ENCODE measurements at regions not wholly inside any gene's neighbourhood (a gene's known extent, or its start where the extent isn't known, plus 50 kb on each side); places are given as distances from the start of the nearest gene placed in this dataset.

GRCh38 chr10:3931224-3931623, 146.2 kb upstream of the KLF6 start:
- TF ChIP-seq CTCF (IDR thresholded peaks at IDR 0.05; ENCODE audit: unreplicated experiment) = no peak
- no peaks in the 10 kb centered on the region for H3K36me3 Mint-ChIP-seq (ENCODE audit: low read depth, unreplicated experiment)
- no peaks in the 10 kb centered on the region for H3K9me3 Mint-ChIP-seq (ENCODE audit: unreplicated experiment)
- peaks cover 7% of the 10 kb centered on the region for H3K27me3 Mint-ChIP-seq (ENCODE audit: unreplicated experiment)
- no peak overlapping the region for H3K27ac Mint-ChIP-seq (ENCODE audit: unreplicated experiment)
- H3K4me3 Mint-ChIP-seq (ENCODE audit: unreplicated experiment) = no peak overlapping the region
- DNase-seq (ENCODE audit: low spot score) = no peak
- peaks cover 26% of the 10 kb centered on the region for H3K4me1 Mint-ChIP-seq (ENCODE audit: unreplicated experiment)

DNA sequence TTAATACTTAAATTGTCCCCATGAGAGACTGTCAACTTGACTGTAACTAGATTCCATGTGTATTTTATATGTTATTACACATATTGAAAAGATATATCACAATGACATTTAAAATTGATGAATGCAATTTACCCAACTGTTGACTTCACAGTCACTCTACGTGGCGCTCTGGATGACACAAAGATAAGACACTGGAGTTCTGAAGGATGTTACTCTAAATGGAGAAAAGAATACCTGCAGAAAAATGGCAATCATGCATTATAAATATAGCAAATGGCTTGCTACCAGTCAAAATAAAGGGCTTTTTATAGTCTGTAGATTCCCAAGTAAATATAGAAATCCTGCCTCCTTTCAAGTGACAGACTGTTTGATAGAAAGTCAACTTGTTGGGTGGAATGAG, 143.6 kb upstream of the KLF6 start:
- H3K27ac Mint-ChIP-seq (ENCODE audit: unreplicated experiment) = no peak overlapping the region
- no peak overlapping the region for H3K4me3 Mint-ChIP-seq (ENCODE audit: unreplicated experiment)
- H3K4me1 Mint-ChIP-seq (ENCODE audit: unreplicated experiment) = peaks cover 40% of the 10 kb centered on the region
- no peaks in the 10 kb centered on the region for H3K36me3 Mint-ChIP-seq (ENCODE audit: low read depth, unreplicated experiment)
- H3K27me3 Mint-ChIP-seq (ENCODE audit: unreplicated experiment) = peaks cover 7% of the 10 kb centered on the region
- no peak for TF ChIP-seq CTCF (IDR thresholded peaks at IDR 0.05; ENCODE audit: unreplicated experiment)
- DNase-seq (ENCODE audit: low spot score) = no peak
- no peaks in the 10 kb centered on the region for H3K9me3 Mint-ChIP-seq (ENCODE audit: unreplicated experiment)

GRCh38 chr10:3928078-3928477, 143.1 kb upstream of the KLF6 start:
- H3K9me3 Mint-ChIP-seq (ENCODE audit: unreplicated experiment) = no peaks in the 10 kb centered on the region
- H3K27ac Mint-ChIP-seq (ENCODE audit: unreplicated experiment) = no peak overlapping the region
- H3K36me3 Mint-ChIP-seq (ENCODE audit: low read depth, unreplicated experiment) = no peaks in the 10 kb centered on the region
- no peak for TF ChIP-seq CTCF (IDR thresholded peaks at IDR 0.05; ENCODE audit: unreplicated experiment)
- peaks cover 7% of the 10 kb centered on the region for H3K27me3 Mint-ChIP-seq (ENCODE audit: unreplicated experiment)
- H3K4me3 Mint-ChIP-seq (ENCODE audit: unreplicated experiment) = no peak overlapping the region
- peaks cover 40% of the 10 kb centered on the region for H3K4me1 Mint-ChIP-seq (ENCODE audit: unreplicated experiment)
- DNase-seq (ENCODE audit: low spot score) = no peak

DNA sequence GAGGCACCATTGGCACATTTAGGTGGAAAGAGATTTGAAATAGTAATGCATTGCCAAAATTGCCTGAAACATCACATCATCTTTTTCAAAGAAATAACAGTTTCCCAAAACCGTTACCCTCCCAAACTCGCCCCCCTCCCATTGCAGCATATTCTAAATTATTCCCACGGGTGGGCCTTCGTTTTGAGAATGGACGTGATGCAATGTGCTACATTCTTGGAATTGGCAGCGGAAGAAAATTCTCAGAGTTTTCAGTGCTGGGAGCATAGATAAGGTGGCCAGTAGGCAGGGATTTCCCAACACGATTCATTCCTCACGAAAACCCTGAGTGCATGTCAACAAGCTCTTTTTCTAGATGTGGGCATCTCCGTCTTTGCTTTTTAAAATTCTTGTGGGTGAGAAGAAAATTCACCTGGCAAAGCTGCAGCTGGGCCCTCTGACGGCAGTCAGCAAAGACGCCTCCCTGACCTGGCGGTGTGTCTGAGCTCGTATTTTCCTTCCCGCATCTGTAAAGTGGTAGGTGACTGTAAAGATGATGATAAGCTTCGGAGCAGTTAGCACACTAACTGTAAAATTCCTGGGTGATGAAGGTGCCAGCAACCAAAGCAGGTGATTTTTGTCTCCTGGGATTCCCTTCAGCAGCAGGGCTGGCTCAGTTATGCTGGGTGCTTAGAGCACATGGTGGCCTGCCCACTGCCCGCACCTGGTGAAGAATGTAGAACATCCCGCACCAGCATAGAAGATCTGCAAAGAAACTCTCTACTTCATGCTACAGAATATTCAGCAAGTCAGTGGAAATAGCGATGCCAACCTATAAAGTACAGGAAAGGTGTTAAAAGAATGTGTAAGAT, 141.9 kb upstream of the KLF6 start:
- Mint-ChIP-seq H3K27me3 (ENCODE audit: unreplicated experiment) (peaks cover 7% of the 10 kb centered on the region), H3K27ac (ENCODE audit: unreplicated experiment) (no peak overlapping the region), H3K9me3 (ENCODE audit: unreplicated experiment) (no peaks in the 10 kb centered on the region), H3K4me1 (ENCODE audit: unreplicated experiment) (peaks cover 38% of the 10 kb centered on the region), H3K4me3 (ENCODE audit: unreplicated experiment) (no peak overlapping the region), H3K36me3 (ENCODE audit: low read depth, unreplicated experiment) (no peaks in the 10 kb centered on the region)
- DNase-seq (ENCODE audit: low spot score) = no peak
- no peak for TF ChIP-seq CTCF (IDR thresholded peaks at IDR 0.05; ENCODE audit: unreplicated experiment)

DNA sequence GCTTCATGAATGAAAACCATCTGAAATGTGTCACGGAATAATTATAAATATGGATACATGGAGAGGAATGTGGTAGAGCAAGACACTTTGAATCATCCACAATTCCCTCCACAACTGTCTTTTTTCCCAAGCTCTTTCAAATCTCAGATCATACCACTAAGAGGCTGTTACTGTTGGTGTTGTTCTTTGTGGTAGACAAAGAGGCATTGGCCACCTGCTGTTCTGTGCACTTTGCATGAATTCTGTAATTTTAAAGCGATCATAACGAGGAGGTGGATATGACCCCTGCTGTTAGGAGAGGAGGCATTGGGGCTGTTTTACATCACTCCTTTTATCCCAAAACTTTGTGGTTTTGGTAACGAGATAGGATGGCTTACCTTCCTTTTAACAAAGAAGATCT, 141.2 kb upstream of the KLF6 start:
- TF ChIP-seq CTCF (IDR thresholded peaks at IDR 0.05; ENCODE audit: unreplicated experiment) = no peak
- H3K4me1 Mint-ChIP-seq (ENCODE audit: unreplicated experiment) = peaks cover 35% of the 10 kb centered on the region
- DNase-seq (ENCODE audit: low spot score) = no peak
- no peaks in the 10 kb centered on the region for H3K36me3 Mint-ChIP-seq (ENCODE audit: low read depth, unreplicated experiment)
- H3K27ac Mint-ChIP-seq (ENCODE audit: unreplicated experiment) = no peak overlapping the region
- no peak overlapping the region for H3K4me3 Mint-ChIP-seq (ENCODE audit: unreplicated experiment)
- peaks cover 5% of the 10 kb centered on the region for H3K27me3 Mint-ChIP-seq (ENCODE audit: unreplicated experiment)
- no peaks in the 10 kb centered on the region for H3K9me3 Mint-ChIP-seq (ENCODE audit: unreplicated experiment)

Measured in endothelial cell (in vitro differentiated cells).